ENCODE measurements at regions not wholly inside any gene's neighbourhood (a gene's known extent, or its start where the extent isn't known, plus 50 kb on each side); places are given as distances from the start of the nearest gene placed in this dataset.

DNA sequence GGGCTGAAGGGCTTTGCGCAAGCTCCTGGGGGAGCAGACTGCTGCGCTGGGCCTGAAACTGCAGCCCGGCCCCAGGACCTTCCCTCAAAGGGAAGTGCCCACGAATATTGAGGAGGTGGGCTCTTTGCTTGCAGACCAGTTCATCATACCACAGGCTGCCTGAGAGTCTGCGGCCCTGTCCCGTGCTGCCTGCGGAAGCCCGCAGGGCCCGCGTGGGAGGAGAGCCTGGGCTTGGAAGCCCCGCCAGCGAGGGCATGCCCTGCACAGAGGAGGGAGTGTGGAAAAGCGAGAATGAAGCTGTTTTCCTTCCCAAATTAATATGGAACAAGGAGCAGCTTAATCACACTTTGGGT is 83.6 kb upstream of the MKI67 start:
- Histone ChIP-seq H3K9me3 (ENCODE audit: control insufficient read depth, insufficient read depth, low read length) (peaks cover 11% of the 10 kb centered on the region; the same call in 1 of the 2 replicates), H3K27me3 (ENCODE audit: control insufficient read depth, insufficient read depth, low read length) (no peaks in the 10 kb centered on the region), H3K4me3 (ENCODE audit: low read depth, low read length) (peak overlapping the region; percentile 10; the same call in 1 of the 2 replicates), H3K27ac (ENCODE audit: low read depth, low read length) (no peak overlapping the region)
- CTCF ChIA-PET = interaction anchor here (0.6 to 1.1 kb wide), 11 partner anchors 12 to 1953 kb away, joined by 3 to 12 read pairs (median 3); no protein-coding TSS in a partner anchor
- TF ChIP-seq, protein P1, sequence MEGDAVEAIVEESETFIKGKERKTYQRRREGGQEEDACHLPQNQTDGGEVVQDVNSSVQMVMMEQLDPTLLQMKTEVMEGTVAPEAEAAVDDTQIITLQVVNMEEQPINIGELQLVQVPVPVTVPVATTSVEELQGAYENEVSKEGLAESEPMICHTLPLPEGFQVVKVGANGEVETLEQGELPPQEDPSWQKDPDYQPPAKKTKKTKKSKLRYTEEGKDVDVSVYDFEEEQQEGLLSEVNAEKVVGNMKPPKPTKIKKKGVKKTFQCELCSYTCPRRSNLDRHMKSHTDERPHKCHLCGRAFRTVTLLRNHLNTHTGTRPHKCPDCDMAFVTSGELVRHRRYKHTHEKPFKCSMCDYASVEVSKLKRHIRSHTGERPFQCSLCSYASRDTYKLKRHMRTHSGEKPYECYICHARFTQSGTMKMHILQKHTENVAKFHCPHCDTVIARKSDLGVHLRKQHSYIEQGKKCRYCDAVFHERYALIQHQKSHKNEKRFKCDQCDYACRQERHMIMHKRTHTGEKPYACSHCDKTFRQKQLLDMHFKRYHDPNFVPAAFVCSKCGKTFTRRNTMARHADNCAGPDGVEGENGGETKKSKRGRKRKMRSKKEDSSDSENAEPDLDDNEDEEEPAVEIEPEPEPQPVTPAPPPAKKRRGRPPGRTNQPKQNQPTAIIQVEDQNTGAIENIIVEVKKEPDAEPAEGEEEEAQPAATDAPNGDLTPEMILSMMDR (IDR thresholded peaks at IDR 0.05; ENCODE audit: low read depth, low read length) = no peak
- no peak for DNase-seq (ENCODE audit: low read depth, low spot score)
- POLR2A ChIA-PET = no interaction called here

DNA sequence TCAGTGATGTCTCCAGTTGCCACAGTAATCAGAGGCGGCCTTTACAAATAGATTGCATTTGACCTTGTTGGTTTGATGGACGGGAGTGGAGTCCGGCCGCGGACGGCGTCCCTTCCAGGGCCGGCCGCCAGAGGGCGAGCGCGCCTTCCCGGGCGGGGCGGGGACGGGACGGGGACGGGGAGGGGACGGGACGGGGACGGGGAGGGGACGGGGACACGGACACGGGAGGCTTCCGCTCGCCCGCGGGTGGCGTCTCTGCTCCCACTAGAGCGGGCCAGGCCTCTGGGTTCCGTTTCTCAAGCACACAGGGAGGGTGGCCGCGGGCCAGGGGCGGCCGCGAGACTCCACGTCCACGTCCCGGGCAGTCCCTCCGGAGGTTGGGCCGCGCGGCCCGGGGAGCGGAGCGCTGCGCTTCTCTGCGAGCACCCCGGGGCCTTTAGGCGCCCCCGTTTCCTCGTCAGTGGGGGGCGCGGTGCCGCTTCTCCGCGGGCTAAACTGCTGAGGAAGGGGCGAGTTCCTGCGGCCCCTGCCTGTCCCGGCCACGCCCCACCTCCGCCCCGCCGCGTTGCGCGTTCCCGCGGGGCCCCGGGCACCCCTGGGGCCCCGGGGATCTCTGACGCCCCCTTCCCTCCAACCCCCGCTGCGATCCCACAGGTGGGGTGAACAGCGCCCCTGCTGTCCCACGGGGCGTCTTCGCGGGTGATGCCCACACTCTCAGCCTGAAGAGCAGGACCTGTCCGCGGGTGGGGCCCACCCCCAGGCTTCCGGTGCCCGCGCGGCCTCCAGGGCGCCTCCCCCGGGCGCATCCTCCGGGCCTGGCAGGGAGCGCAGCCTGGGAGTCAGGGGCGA is 84.2 kb upstream of the MKI67 start:
- no peaks in the 10 kb centered on the region for H3K27me3 ChIP-seq (ENCODE audit: control insufficient read depth, insufficient read depth, low read length)
- ChIA-PET CTCF (interaction anchor here (0.6 to 3.4 kb wide), 11 partner anchors 12 to 1952 kb away, joined by 3 to 30 read pairs (median 4); no protein-coding TSS in a partner anchor), POLR2A (no interaction called here)
- no peak for DNase-seq (ENCODE audit: low read depth, low spot score)
- peaks cover 11% of the 10 kb centered on the region; the same call in 1 of the 2 replicates for H3K9me3 ChIP-seq (ENCODE audit: control insufficient read depth, insufficient read depth, low read length)
- TF ChIP-seq, protein P1 (IDR thresholded peaks at IDR 0.05; ENCODE audit: low read depth, low read length) = peak; percentile 50
- H3K4me3 ChIP-seq (ENCODE audit: low read depth, low read length) = peak overlapping the region; percentile 45
- H3K27ac ChIP-seq (ENCODE audit: low read depth, low read length) = no peak overlapping the region

DNA sequence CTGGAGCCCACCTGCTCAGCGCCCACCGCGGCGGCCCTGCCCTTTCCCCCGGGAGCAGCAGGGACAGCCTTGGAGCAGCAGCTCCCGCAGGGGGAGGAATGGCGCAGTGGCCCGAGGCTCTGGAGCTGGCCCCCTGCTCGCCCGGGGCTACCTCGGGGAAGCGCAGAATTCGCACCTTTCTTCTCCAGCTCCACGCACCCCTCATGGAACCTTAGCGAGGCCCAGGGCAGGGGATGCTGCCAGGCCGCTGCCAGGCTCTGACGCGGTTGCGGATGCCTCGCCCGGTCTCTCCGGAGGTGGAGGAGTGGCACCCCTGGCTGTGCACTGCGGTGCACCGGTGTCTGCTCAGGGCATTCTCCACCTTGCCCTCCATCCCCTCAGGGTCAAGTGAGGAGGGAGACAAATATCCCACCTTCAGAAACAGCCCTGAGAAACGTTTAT is 84.9 kb upstream of the MKI67 start:
- ChIA-PET CTCF (interaction anchor here (0.7 to 3.4 kb wide), 5 partner anchors 12 to 1950 kb away, joined by 3 to 30 read pairs (median 5); no protein-coding TSS in a partner anchor), POLR2A (no interaction called here)
- DNase-seq (ENCODE audit: low read depth, low spot score) = no peak
- Histone ChIP-seq H3K27me3 (ENCODE audit: control insufficient read depth, insufficient read depth, low read length) (no peaks in the 10 kb centered on the region), H3K9me3 (ENCODE audit: control insufficient read depth, insufficient read depth, low read length) (peaks cover 15% of the 10 kb centered on the region; the same call in 1 of the 2 replicates), H3K27ac (ENCODE audit: low read depth, low read length) (no peak overlapping the region), H3K4me3 (ENCODE audit: low read depth, low read length) (no peak overlapping the region)
- TF ChIP-seq, protein P1 (IDR thresholded peaks at IDR 0.05; ENCODE audit: low read depth, low read length) = no peak

DNA sequence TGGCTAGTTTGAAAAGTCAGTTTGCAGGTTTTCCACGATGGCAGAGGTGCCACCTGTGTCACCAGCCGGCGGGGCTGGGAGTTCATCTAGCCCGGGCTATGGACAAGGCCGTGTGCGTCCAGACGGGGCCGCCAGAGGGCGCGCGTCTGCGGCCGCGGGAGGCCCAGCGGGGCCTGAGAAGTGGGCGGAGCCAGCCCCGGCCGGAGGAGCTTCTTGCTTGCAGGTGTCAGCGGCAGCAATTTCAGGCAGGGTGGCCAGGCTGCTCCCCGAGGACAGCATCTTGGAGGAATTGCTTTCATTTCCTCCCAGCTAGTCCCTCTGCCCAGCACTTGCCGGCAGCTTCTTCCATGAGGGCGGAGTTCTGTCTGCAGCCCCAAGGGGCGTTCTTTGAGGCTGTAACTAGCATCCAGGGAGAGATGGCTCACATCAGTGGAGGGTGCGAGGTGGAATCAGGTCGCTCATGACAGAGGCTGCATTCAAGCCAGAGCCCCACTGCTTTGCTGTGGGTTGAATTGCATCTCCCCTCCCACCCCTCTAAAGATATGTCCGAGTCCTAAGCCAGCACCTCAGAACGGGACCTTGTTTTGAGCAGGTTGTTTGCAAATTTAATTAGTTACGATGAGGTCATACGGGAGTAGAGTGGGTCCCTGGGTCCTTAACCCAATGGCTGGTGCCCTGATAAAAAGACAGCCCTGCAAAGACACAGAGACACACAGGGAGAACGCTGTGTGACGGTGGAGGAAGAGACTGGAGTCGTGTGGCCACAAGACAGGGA is 85.9 kb upstream of the MKI67 start:
- TF ChIP-seq, protein P1 (IDR thresholded peaks at IDR 0.05; ENCODE audit: low read depth, low read length) = peak; percentile 73
- ChIA-PET POLR2A (interaction anchor here (0.6 kb wide), 1 partner anchor 1899 kb away, joined by 3 read pairs; the partner anchor contains the start of gene C10orf143), CTCF (interaction anchor here (0.6 to 3.4 kb wide), 9 partner anchors 8 to 1949 kb away, joined by 3 to 30 read pairs (median 4); no protein-coding TSS in a partner anchor)
- H3K27ac ChIP-seq (ENCODE audit: low read depth, low read length) = no peak overlapping the region
- H3K4me3 ChIP-seq (ENCODE audit: low read depth, low read length) = 0 out of 2 replicates have a peak overlapping the region, but pooled peaks have one; percentile 10
- no peaks in the 10 kb centered on the region for H3K27me3 ChIP-seq (ENCODE audit: control insufficient read depth, insufficient read depth, low read length)
- peaks cover 23% of the 10 kb centered on the region; the same call in 1 of the 2 replicates for H3K9me3 ChIP-seq (ENCODE audit: control insufficient read depth, insufficient read depth, low read length)
- peak; percentile 2 for DNase-seq (ENCODE audit: low read depth, low spot score)
